ENCODE measurements at regions not wholly inside any gene's neighbourhood (a gene's known extent, or its start where the extent isn't known, plus 50 kb on each side); places are given as distances from the start of the nearest gene placed in this dataset.
A peak's percentile ranks its signal among the peaks of the same experiment; 100 is the strongest.

DNA sequence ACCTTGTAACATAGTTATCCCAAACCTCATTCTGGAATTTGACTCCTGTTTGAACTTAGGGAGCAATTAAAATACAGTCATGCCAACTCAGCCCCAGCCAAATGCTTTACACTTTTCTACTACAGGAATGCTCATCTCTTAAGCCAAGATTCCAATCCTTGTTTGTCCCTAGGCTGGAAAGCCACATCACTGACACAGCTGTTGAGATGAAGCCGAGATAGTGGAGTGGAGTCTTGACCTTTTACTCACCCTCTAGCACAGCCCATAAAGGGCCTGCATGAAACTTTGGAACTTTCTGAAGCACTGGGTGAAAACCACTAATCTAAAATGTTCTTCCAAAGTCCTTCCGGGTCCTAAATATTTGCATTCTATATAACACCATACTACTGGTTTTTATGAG, 247.3 kb downstream of the ETV1 start:
- no peak overlapping the region for H3K4me3 ChIP-seq (ENCODE audit: insufficient read depth, low read length)
- DNase-seq (ENCODE audit: insufficient read length, low spot score, missing footprints) = peak; percentile 32
- H3K4me1 ChIP-seq (ENCODE audit: insufficient read depth, low read length) = peaks cover 24% of the 10 kb centered on the region
- H4K20me1 ChIP-seq (ENCODE audit: insufficient read depth, low read length) = no peaks in the 10 kb centered on the region
- no peak for TF ChIP-seq CTCF (IDR thresholded peaks at IDR 0.05; ENCODE audit: extremely low read depth, low read depth, low read length)
- no peak overlapping the region for H2AFZ ChIP-seq (ENCODE audit: low read length)
- no peaks in the 10 kb centered on the region for H3K27me3 ChIP-seq (ENCODE audit: insufficient read depth, low read length)
- peak overlapping the region; percentile 34 for H3K4me2 ChIP-seq (ENCODE audit: insufficient read depth, low read length)
- no peaks in the 10 kb centered on the region for H3K79me2 ChIP-seq (ENCODE audit: insufficient read depth, low read length)
- H3K9me3 ChIP-seq (ENCODE audit: low read depth, low read length) = no peaks in the 10 kb centered on the region
- peak overlapping the region; percentile 66 for H3K27ac ChIP-seq (ENCODE audit: low read depth, low read length)
- no peaks in the 10 kb centered on the region for H3K36me3 ChIP-seq (ENCODE audit: insufficient read depth, low read length)

DNA sequence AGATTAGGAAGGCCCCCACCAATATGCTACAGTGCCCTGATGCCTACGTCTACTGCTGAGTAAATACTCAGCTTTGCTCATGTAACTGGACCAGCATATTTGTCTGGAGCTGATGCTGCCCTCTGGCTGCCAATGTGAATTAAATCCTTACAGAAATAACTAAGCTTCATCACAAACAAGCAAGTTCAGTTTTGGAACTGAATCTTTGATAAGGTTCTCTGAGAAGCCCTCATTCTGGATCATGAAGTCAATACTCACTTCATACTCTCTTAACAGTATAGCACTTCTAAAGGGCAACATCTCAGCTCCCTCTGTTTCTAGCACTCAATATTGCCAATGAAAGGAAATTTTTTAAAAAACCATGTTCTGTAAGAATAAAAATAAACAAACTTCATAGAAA, 246.7 kb downstream of the ETV1 start:
- Histone ChIP-seq H3K79me2 (ENCODE audit: insufficient read depth, low read length) (no peaks in the 10 kb centered on the region), H3K27ac (ENCODE audit: low read depth, low read length) (peak overlapping the region; percentile 66), H2AFZ (ENCODE audit: low read length) (no peak overlapping the region), H4K20me1 (ENCODE audit: insufficient read depth, low read length) (no peaks in the 10 kb centered on the region), H3K9me3 (ENCODE audit: low read depth, low read length) (no peaks in the 10 kb centered on the region), H3K4me3 (ENCODE audit: insufficient read depth, low read length) (no peak overlapping the region), H3K36me3 (ENCODE audit: insufficient read depth, low read length) (no peaks in the 10 kb centered on the region), H3K4me2 (ENCODE audit: insufficient read depth, low read length) (peak overlapping the region; percentile 34), H3K27me3 (ENCODE audit: insufficient read depth, low read length) (no peaks in the 10 kb centered on the region), H3K4me1 (ENCODE audit: insufficient read depth, low read length) (peaks cover 24% of the 10 kb centered on the region)
- peak; percentile 66 for TF ChIP-seq CTCF (IDR thresholded peaks at IDR 0.05; ENCODE audit: extremely low read depth, low read depth, low read length)
- DNase-seq (ENCODE audit: insufficient read length, low spot score, missing footprints) = no peak

- Histone ChIP-seq H3K27ac (ENCODE audit: low read depth, low read length) (peak overlapping the region; percentile 66), H3K4me2 (ENCODE audit: insufficient read depth, low read length) (no peak overlapping the region), H4K20me1 (ENCODE audit: insufficient read depth, low read length) (no peaks in the 10 kb centered on the region), H3K79me2 (ENCODE audit: insufficient read depth, low read length) (no peaks in the 10 kb centered on the region), H2AFZ (ENCODE audit: low read length) (peak overlapping the region; percentile 39), H3K9me3 (ENCODE audit: low read depth, low read length) (no peaks in the 10 kb centered on the region), H3K4me1 (ENCODE audit: insufficient read depth, low read length) (peaks cover 24% of the 10 kb centered on the region), H3K4me3 (ENCODE audit: insufficient read depth, low read length) (no peak overlapping the region), H3K36me3 (ENCODE audit: insufficient read depth, low read length) (no peaks in the 10 kb centered on the region), H3K27me3 (ENCODE audit: insufficient read depth, low read length) (no peaks in the 10 kb centered on the region)
- TF ChIP-seq CTCF (IDR thresholded peaks at IDR 0.05; ENCODE audit: extremely low read depth, low read depth, low read length) = no peak
- DNase-seq (ENCODE audit: insufficient read length, low spot score, missing footprints) = no peak
These were observed 246.2 kb downstream of the ETV1 start for GRCh38 chr7:13743226-13743625.

DNA sequence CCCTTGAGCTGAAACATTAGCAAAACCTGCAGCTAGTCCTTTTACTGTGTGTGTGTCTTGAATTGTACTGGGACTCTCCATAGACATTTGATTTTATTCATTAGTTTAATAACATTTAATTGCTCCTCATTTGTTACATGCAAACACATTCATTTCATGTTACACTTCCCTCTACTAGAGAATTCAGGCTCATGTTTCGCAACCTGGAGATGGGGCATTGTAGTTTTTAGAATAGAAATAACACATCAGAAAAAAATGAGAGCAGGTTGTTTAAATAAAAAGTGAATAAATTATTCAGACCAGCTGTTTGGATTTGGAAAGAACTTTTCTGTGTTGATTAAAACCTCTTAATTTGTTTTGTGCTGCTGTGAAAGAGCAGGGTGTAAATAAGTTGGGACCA, 243.9 kb downstream of the ETV1 start:
- H2AFZ ChIP-seq (ENCODE audit: low read length) = no peak overlapping the region
- peaks cover 24% of the 10 kb centered on the region for H3K4me1 ChIP-seq (ENCODE audit: insufficient read depth, low read length)
- H3K27me3 ChIP-seq (ENCODE audit: insufficient read depth, low read length) = no peaks in the 10 kb centered on the region
- TF ChIP-seq CTCF (IDR thresholded peaks at IDR 0.05; ENCODE audit: extremely low read depth, low read depth, low read length) = no peak
- no peaks in the 10 kb centered on the region for H3K36me3 ChIP-seq (ENCODE audit: insufficient read depth, low read length)
- no peaks in the 10 kb centered on the region for H3K79me2 ChIP-seq (ENCODE audit: insufficient read depth, low read length)
- H3K4me2 ChIP-seq (ENCODE audit: insufficient read depth, low read length) = no peak overlapping the region
- DNase-seq (ENCODE audit: insufficient read length, low spot score, missing footprints) = no peak
- no peak overlapping the region for H3K4me3 ChIP-seq (ENCODE audit: insufficient read depth, low read length)
- no peaks in the 10 kb centered on the region for H4K20me1 ChIP-seq (ENCODE audit: insufficient read depth, low read length)
- H3K9me3 ChIP-seq (ENCODE audit: low read depth, low read length) = no peaks in the 10 kb centered on the region
- no peak overlapping the region for H3K27ac ChIP-seq (ENCODE audit: low read depth, low read length)
